Activated gamma-delta T cell (primary cell): ENCODE measurements at regions not wholly inside any gene's neighbourhood (a gene's known extent, or its start where the extent isn't known, plus 50 kb on each side); places are given as distances from the start of the nearest gene placed in this dataset.
"Not testable (repeated sequence)": the region's sequence is repeated elsewhere in the genome, so short reads cannot be mapped to it uniquely, and the experiment has no call there.

Experiments
- DNase-seq: peaks from one replicate; lab custom pipeline; 2025; lab: John Stamatoyannopoulos, UW

DNA sequence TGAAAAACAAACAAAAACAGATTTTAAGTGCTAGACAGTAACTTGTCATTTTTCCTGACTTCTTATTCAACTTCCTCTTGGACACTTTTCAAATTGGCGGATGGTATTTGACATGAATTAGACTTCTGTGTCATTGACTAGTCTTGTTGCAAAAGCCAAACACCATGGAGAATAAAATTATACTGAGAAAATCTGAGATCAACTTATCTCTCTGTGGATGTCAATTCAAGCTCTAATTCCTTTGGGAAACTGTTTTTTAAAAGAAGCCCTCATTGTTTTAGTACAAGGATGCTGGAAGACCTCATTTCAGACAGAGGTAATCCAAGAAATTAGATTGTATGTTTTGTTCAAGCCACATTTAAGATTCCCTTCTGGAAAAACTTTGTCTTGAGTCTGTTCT lies 831.0 kb downstream of the SEMA5A start:
- DNase-seq = no peak

DNA sequence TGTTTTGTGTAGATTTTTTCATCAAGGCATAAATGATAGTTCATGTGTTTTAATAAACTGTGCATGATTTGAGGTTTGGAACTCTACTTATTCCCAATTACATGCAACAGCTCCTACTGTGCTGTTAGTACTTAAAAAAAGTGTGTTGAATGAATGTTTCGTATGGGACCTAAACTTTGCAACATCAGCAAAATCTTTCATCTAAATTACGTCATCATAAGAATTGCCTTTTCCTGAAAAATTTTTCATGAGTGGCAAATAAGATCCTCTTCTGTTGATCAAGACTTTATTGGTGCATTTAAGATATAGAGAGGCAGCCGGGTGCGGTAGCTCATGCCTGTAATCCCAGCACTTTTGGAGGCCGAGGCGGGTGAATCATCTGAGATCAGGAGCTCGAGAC lies 826.1 kb downstream of the SEMA5A start:
- no peak for DNase-seq

DNA sequence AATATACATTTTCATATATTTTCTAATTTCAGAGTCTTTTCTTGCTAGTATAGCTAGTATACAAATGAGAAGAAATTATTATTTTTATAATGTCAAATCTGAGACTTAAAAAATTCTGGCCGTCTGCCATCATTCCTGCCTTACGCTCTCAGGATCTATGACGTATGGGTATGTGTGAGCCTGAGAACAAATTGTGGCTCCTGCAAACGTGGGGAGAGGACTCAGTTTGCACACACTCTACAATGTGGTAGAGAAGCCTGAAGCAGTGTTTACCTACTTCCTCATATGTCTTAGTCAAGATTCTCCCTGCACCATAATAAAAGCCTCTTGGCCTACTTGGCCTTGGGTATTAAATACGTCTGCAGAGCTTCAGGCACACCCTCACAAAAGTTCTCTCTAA lies 825.4 kb downstream of the SEMA5A start:
- DNase-seq = no peak

DNA sequence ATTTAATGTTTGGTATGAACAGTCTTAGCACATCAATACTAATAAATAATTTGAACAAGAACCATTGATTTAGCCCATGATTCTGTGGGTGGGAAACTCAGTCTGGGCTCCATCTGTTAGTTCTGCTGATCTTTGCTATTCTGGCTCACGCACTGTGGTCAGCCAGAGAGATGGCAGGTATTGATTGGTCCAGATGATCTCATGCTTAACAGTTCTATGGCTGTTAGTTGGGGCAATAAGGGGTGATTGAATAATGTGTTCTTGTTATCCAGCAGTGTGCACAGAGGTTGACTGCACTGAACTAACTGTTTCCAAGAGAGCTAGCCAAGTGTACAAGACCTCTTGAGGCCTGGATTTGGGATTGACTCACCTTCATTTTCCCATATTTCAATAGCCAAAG lies 824.3 kb downstream of the SEMA5A start:
- DNase-seq = no peak

DNA sequence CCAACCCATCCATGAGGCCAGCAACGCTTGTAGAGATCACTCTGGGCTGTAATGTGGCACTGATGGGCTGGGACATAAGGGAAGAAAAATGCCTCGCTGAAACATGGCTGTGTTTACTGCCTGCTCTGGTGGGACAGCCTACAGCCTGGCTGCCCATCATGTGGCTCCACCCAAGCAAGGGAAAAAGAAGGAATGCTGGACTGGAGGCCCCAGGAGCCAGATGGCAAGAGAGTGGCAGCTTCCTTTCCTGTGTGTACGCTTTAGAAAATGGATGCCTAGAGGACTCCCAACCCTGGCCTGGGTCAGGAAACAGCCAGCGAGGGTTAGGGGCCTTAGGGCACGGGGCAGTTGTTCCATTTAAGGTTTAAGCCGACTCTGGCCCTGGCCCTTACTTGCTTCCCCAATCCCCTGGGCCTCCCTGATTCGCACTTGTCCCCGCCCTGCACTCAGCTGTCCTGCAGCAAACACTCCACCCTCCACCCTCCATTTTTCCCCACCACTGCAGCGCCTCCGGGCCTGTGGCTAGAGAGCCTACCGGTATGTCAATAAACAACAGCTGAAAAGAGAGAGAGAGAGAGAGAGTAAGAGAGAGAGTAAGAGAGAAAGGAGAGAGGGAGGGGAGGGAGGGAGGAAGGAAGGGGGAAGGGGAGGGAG lies 819.4 kb downstream of the SEMA5A start:
- no peak for DNase-seq

DNA sequence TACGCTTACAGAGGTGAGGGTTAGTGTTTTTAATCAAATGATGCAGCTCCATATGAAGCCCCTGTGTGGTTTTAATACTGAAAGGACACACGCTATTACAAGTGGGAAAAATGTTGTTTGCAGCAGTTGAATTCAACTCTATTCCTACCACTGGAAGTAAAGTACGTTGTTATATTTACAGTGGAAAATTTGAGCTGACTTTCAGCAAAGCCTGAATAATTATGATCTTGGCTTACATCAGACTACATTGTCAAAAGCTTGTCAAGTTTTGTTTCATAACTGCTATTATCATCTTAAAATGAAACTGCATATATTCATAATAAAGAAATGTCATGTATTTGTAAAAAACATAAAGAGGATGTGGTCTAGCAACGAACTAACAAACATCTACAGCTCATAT lies 818.5 kb downstream of the SEMA5A start:
- no peak for DNase-seq

DNA sequence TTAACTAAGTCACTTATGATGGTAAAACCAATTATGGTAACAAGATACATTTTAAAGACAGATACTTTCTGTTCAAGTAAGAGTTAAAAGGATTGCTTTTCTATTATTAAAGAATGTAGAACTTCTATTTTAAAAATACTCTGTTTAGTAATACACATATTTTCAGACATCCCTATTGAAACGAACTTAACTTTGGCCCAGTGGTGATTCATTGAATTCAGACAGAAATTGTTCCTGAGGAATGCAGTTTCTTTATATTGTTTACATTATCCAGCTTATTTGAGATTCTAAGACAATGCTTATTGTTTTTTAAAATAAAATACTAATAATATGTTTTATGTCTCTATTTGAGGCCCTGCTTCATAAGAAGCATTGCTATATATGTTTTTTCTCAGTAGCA lies 816.4 kb downstream of the SEMA5A start:
- no peak for DNase-seq

DNA sequence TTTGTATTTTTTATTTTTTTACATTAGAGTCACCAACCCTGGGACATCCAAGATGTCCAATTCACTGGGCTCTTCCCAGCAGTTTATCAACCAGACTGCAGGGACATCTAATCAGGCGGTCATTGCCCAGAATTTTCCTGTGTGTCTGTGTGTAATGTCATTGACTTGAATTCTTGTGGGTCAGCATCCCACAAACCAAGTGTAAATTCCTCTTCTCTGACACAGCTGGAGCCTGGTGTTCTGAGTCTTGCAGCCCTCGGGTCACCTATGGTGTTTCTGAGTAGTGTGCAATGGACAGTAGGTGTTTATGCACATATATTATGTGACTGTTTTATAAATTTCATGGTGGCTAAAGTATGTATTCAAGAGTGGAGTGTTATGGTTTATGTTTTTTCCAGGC lies 815.7 kb downstream of the SEMA5A start:
- DNase-seq = no peak

DNA sequence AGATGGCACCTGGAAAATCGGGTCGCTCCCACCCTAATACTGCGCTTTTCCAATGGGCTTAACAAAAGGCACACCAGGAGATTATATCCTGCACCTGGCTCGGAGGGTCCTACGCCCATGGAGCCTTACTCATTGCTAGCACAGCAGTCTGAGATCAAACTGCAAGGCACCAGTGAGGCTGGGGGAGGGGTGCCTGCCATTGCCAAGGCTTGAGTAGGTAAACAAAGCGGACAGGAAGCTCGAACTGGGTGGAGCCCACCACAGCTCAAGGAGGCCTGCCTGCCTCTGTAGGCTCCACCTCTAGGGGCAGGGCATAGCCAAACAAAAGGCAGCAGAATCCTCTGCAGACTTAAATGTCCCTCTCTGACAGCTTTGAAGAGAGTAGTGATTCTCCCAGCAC lies 814.8 kb downstream of the SEMA5A start:
- DNase-seq = not testable (repeated sequence)

DNA sequence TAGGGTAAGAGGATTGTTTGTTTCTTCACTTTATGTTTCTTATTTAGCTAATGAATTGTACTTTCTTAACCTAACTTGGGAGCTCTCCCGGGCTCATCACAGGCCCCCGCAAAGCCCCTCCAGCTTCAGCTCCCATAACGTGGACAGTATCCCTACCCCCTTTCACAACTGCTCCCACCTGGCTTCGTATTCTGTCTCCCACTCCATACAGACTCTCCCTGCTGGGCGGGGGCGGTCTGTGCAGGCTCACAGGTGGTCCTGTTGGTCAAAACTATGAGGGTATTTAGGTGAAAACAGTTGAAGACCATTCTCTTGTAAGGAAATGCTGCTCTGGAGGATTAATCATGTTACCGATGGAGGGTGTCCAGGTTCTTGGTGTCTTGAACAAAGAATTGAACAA lies 805.3 kb downstream of the SEMA5A start:
- no peak for DNase-seq

DNA sequence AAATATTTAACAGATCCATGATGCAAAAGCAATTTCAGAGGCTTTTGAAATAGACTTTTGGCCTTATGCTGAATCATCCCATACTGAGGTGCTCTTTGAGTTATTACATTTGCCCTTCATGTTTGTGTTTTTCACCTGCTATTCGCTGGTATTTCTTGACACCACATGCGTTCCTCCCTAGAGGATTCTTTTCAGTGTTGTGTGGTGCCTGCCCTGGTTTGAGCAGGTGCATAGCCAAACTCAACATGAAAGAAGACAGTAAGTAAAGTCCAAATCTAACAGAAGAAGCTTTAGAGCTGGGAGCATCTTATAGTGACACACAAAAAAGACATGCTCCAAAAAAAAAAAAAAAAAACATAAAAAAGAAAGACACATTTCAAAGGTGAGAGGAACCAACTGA lies 796.3 kb downstream of the SEMA5A start:
- no peak for DNase-seq

DNA sequence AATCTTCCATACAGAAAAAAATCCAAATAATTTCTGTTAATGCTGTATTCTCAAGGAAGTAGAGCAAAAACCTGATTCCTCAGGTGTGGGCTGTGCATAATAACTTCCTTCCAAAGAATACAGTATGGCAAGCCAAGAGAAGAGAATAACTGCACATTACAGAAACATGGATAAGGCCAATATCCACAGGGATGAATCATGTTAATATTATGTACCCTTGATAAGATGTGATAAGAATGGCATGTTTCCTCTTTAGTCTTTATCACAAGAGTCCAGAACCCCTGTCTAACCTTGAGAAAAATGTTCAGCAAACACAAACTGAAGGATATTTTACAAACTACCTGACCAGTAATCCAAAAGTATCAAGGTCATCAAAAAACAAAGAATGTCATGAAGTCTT lies 795.8 kb downstream of the SEMA5A start:
- DNase-seq = no peak

DNA sequence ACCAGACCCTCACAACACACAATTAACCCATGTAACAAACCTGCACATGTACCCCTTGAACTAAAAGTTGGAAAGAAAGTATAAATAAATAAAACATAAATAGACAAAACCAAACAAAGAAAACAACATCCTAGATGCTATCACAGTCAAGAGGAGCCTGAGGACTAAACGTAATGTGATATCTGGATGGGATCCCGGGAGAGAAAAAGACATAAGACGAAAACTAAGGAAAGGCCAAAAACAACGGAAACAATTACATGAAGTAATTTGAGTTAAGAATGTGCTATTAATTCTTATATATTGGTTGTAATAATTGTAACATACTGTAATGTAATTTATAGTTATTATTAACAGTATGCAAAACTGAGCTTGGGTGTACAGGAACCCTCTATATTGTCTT lies 793.9 kb downstream of the SEMA5A start:
- DNase-seq = no peak

DNA sequence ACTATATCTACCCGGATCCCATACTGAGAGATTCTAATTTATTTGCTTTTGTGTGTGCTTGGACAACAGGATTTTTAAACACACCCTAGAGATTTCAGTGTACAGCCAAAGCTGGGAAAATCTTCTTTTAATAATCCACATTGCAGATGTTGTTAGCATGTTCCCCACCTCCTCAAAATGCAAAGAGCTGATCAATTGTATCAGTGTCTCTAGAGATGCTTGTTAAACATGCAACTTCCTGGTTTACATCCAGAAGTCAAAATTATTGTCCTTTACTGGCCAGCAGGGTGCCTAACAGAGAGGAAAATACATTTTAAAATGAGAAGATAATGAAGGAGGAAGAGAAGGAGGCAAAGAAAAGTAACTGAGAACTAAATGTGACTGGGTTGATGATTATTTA lies 793.3 kb downstream of the SEMA5A start:
- DNase-seq = no peak

DNA sequence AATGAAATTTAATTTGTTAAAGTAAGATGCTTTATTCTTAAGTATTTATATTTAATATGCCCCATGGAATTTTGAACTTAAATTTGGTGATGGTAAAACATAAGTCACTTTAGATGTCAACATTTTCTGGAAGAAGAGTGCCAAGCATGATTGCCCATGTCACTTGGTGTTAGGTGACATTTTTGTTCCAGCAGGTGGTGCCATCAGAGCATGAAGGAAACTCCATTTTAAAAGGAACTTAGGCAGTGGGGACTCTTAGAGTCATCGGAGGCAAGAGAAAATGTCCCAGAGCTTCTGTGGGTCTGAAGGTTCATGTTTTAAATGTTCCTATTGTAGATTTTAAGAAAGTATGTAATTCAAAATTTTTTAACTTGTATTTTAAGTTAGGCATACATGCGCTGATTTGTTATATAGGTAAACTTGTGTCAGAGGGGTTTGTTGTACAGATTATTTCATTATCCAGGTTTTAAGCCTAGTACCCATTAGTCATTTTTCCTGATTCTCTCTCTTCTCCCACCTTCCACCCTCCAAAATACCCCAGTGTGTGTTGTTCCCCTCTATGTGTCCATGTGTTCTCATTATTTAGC lies 789.3 kb downstream of the SEMA5A start:
- no peak for DNase-seq

DNA sequence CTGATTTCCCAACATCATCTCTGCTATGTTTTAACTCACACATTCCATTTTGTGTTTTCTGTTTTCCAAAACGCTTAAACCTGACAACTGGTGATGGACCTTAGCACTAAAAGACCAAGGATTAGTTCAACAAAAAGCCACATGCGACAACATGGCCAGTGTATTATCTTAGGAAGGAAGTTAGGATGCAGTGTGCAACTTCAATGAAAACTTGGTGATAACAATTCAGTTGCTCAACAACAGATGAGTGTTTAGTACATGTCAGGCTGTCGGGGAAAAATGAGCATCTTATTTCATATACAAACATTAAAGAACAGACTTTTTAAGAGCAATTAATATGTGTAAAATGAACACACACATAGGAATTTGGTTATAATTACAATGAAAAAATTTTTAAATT lies 780.0 kb downstream of the SEMA5A start:
- no peak for DNase-seq

DNA sequence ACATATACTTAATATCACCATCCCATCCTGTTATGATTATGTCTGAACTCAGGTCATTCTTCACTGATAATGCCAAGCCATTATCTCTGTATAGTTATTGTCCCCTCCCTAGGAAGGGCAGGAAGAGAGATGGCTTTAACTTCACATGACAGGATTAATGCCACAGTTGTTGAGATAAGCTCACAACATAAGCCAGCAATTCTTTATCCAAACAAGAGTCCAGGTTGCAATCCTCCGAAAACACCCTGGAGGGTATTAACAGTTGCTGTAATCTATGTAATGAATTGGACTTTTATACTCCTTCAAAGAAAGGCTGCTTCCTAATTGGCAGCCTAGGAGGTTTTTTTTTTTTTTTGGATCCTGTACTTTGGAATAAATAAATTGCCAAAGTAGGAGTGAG lies 779.4 kb downstream of the SEMA5A start:
- no peak for DNase-seq

DNA sequence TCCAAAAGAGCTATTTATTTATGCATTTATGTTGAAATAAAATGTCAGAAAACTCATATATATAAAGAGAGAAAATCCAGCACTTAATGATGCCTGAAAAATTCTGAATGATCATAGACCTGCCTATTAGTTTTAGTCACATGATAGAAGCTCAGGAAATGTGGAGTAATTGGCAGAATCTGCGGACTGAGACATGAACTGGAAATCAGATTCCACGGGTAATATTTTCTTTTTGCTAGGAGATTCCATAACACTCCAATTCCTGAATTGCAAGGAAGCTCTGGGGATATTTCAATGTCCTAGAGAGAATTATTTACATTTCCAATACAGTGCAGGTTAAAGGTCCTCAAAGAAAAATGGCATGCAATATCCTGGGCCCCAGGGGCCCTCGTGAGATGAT lies 778.8 kb downstream of the SEMA5A start:
- DNase-seq = no peak

DNA sequence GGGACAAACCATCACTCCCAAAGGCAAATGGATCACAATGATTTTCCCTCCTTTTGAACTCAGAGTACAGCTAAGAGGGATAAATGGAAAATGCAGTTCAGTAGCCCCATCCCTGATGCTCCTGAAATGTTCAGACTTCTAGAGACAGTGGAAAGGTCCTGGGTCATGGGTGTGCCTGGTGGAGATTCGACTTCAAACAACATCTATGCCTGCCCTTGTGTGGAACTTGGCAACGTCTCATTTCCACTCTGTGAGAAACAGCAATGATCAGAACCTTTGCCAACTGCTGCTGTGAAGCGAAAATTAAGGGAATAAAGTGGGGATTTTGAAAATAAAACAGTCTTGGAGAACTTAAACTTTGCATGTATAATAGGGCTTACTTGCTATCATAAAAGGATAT lies 778.1 kb downstream of the SEMA5A start:
- no peak for DNase-seq

DNA sequence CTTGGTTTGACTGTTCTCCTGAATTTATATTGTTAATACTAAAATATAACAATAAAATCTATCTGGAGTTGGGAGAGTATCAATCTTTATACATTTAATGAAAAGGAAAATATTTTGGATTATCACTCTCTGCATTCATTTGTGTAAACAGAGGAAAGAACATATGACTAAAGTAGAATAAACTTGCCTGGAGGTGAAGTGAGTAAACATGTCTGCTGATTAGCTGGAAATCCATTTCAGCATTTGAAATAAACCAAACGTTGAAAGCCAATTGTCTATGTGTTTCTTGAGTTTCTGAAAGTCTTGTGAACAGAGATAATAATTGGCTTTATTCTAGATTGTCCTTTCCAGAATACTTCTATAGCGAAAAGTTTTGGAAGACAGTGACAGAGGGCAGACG lies 776.2 kb downstream of the SEMA5A start:
- no peak for DNase-seq

DNA sequence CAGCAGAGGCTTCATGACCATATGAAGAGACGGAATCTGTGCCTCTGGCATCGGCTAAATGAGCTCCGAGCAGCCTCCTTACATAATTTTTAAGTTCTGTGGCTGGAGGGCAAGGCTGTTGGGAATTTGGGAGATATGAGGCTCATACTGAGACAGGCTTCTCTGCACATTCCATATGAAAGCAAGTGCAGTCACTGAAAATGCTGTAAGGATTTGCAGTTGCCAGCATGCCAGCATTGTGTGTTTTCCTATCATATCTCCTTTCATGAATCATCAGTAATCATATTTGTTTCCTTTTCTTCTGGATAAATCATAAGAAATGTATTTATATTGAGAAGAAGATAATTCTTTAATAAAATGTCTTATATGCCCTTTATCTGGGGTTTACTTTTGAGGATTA lies 775.4 kb downstream of the SEMA5A start:
- no peak for DNase-seq

DNA sequence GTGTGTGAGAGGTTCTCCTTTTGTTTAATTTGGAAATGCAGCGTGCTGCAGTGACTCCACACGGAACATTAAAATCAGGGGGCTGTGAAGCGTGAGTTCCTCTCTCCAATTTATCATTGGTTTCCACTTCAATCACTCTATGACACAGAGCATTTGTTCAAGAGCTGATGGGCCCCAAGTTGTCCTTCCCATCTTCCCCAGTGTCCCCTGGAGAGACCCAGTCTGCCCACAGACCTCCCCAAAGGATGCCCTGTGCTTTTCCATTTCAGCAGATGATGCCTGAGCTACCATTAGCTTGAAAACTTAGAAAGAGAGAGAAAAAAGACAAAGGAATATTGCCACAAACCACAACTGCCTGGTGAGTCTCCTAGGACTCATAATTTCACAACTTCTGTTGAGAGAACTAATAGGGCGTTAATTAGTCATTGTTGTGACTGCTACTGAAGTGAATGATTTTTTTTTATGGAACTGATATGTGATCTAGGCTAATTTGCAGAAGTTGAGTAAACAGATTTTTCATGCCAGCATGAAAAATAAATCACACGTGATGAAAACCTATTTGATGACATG lies 772.7 kb downstream of the SEMA5A start:
- DNase-seq = no peak

DNA sequence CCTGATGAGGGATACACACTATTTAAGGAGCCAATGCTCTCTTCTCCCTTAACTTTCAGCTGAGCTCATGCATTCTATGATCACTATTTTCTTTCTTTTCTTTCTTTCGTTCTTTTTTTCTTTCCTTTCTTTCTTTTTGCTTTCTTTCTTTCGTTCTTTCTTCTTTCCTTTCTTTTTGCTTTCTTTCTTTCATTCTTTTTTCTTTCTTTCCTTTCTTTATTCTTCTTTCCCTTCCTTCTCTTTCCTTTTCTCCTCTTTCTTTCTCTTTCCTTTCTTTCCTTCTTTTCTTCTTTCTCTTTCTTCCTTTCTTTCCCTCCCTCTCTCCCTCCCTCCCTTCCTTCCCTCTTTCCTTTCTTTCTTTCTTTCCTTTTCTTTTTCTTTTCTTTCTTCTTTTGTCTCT lies 761.2 kb downstream of the SEMA5A start:
- no peak for DNase-seq

DNA sequence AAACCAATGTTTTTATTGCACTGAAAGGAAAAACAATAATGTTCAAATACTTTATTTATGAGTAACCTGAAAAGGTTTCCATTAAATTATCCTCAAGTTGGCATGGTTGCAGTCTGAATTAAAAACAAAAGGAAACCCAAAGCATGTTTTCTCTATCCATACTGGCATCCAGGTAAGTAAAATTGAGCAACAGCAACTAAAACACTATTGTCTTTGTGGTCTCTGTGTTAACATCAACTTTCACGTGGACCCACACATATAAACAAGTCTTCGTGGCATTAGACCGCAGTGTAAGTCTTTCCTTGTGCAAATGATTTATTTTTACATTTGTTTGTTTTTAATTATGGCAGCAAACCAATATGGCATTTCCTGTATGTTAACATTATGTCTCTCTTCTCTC lies 757.6 kb downstream of the SEMA5A start:
- no peak for DNase-seq
